ENCODE measurements at regions not wholly inside any gene's neighbourhood (a gene's known extent, or its start where the extent isn't known, plus 50 kb on each side); places are given as distances from the start of the nearest gene placed in this dataset.

GRCh38 chr4:163710158-163710557, 215.7 kb downstream of the TMA16 start:
- Histone ChIP-seq H3K18ac (ENCODE audit: extremely low read depth, low read length) (no peak overlapping the region), H3K27ac (ENCODE audit: low read depth, low read length) (no peak overlapping the region), H3K23ac (ENCODE audit: insufficient read length) (no peak overlapping the region), H3K27me3 (replicated peaks in 1 of 4; ENCODE audit: control insufficient read depth in 3 of 4, extremely low read depth in 1 of 4, insufficient read depth in 3 of 4, low read length in 3 of 4) (no peaks in the 10 kb centered on the region), H3K4me2 (ENCODE audit: insufficient read depth in 1 of 2, low read depth in 2 of 2, low read length in 2 of 2) (no peak overlapping the region), H3K14ac (ENCODE audit: insufficient read length) (no peak overlapping the region), H3K56ac (replicated peaks; ENCODE audit: insufficient read length, low read depth, low read length) (no peak overlapping the region), H3K79me1 (ENCODE audit: low read depth, low read length) (no peaks in the 10 kb centered on the region), H2BK20ac (ENCODE audit: low read length) (no peak overlapping the region), H4K91ac (replicated peaks; ENCODE audit: insufficient read length, low read length) (no peak overlapping the region), H3K4me1 (replicated peaks in 1 of 4; ENCODE audit: control insufficient read depth in 3 of 4, insufficient read depth in 4 of 4, low read length in 3 of 4) (no peaks in the 10 kb centered on the region), H3K79me2 (ENCODE audit: control insufficient read depth in 1 of 2, insufficient read depth in 2 of 2, low read length in 2 of 2) (no peaks in the 10 kb centered on the region), H4K5ac (ENCODE audit: insufficient read length, low read depth, low read length) (no peak overlapping the region), H3K36me3 (ENCODE audit: control insufficient read depth in 2 of 4, insufficient read depth in 4 of 4, low read length in 3 of 4) (no peaks in the 10 kb centered on the region), H2BK15ac (ENCODE audit: low read length) (no peak overlapping the region), H3K4me3 (ENCODE audit: extremely low read depth in 1 of 4, insufficient read depth in 2 of 4, low read depth in 3 of 4, low read length in 4 of 4) (no peak overlapping the region), H2BK120ac (replicated peaks; ENCODE audit: low read depth, low read length) (no peak overlapping the region), H2AFZ (ENCODE audit: low read length) (no peak overlapping the region), H4K20me1 (replicated peaks in 1 of 2; ENCODE audit: control insufficient read depth in 1 of 2, insufficient read depth in 2 of 2, low read length in 2 of 2) (no peaks in the 10 kb centered on the region), H4K8ac (ENCODE audit: extremely low read depth, insufficient read depth, low read length) (no peak overlapping the region), H2BK12ac (ENCODE audit: low read depth, low read length) (no peak overlapping the region), H3K23me2 (ENCODE audit: low read depth, low read length) (no peaks in the 10 kb centered on the region), H2AK5ac (ENCODE audit: low read depth, low read length) (no peak overlapping the region), H3K4ac (replicated peaks; ENCODE audit: insufficient read length, low read depth, low read length) (no peak overlapping the region), H3K9ac (replicated peaks in 1 of 4; ENCODE audit: extremely low read depth in 1 of 4, low read depth in 3 of 4, low read length in 3 of 4) (no peak overlapping the region), H3K9me3 (ENCODE audit: insufficient read depth in 2 of 2, low read depth in 1 of 2, low read length in 1 of 2) (no peaks in the 10 kb centered on the region), H2BK5ac (ENCODE audit: low read depth, low read length) (no peak overlapping the region)
- ChIA-PET POLR2A (ENCODE audit: partially characterized antibody) (no interaction called here), CTCF (ENCODE audit: partially characterized antibody) (no interaction called here)
- TF ChIP-seq RAD21 (IDR thresholded peaks at IDR 0.05 in 1 of 2, conservative IDR thresholded peaks at IDR 0.05 in 1 of 2; ENCODE audit: low read depth in 2 of 2, low read length in 2 of 2) (no peak), SRF (IDR thresholded peaks at IDR 0.05; ENCODE audit: low read depth, low read length) (no peak), GTF2F1 (IDR thresholded peaks at IDR 0.05; ENCODE audit: borderline replicate concordance, low read depth, low read length) (no peak), TAF1 (IDR thresholded peaks at IDR 0.05; ENCODE audit: low read depth, low read length) (no peak), ATF2 (IDR thresholded peaks at IDR 0.05; ENCODE audit: low read length) (no peak), TEAD4 (IDR thresholded peaks at IDR 0.05; ENCODE audit: low read depth, low read length) (no peak), SP4 (IDR thresholded peaks at IDR 0.05; ENCODE audit: low read length) (no peak), ASH2L (IDR thresholded peaks at IDR 0.05; ENCODE audit: low read length) (no peak), YY1 (IDR thresholded peaks at IDR 0.05; ENCODE audit: low read depth, low read length) (no peak), SAP30 (IDR thresholded peaks at IDR 0.05; ENCODE audit: insufficient read depth, insufficient replicate concordance, low read length) (no peak), SIN3A (conservative IDR thresholded peaks at IDR 0.05 in 1 of 2, IDR thresholded peaks at IDR 0.05 in 1 of 2; ENCODE audit: low read depth in 1 of 2, low read length in 2 of 2) (no peak)
- TF ChIP-seq, protein P1, sequence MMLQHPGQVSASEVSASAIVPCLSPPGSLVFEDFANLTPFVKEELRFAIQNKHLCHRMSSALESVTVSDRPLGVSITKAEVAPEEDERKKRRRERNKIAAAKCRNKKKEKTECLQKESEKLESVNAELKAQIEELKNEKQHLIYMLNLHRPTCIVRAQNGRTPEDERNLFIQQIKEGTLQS (IDR thresholded peaks at IDR 0.05; ENCODE audit: insufficient read depth, low read depth, low read length): no peak
- FAIRE-seq: no peak
- no peak for DNase-seq (ENCODE audit: low read depth in 1 of 2, low spot score in 2 of 2)
- 80% methylated on average over 2 of the region's 2 CpGs; no CpG with 5 or more reads in 1 of the 2 experiments for WGBS, 2 experiments (ENCODE audit: extremely low coverage in 1 of 2, insufficient coverage in 1 of 2, insufficient read length in 1 of 2, insufficient replicate concordance in 2 of 2, low coverage in 1 of 2, low lambda C conversion rate in 2 of 2, missing lambda C conversion rate in 1 of 2)

Measured in H1 (cell line).